ENCODE measurements at regions not wholly inside any gene's neighbourhood (a gene's known extent, or its start where the extent isn't known, plus 50 kb on each side); places are given as distances from the start of the nearest gene placed in this dataset.
"Not testable (repeated sequence)": the region's sequence is repeated elsewhere in the genome, so short reads cannot be mapped to it uniquely, and the experiment has no call there.

GRCh38 chrX:73965833-73966232 lies 113.3 kb upstream of the XIST start:
- no peak overlapping the region for H3K4me3 ChIP-seq (ENCODE audit: low read depth, low read length)
- TF ChIP-seq MAX (IDR thresholded peaks at IDR 0.05; ENCODE audit: low read depth, low read length) (no peak), CTCF (IDR thresholded peaks at IDR 0.05; ENCODE audit: low read depth, low read length) (no peak), MYC (IDR thresholded peaks at IDR 0.05; ENCODE audit: low read depth, low read length) (no peak), POLR2A (IDR thresholded peaks at IDR 0.05; ENCODE audit: extremely low read depth, insufficient read length) (no peak)
- no peak for DNase-seq (ENCODE audit: low read depth)

GRCh38 chrX:73964579-73964978 lies 112.1 kb upstream of the XIST start:
- no peak for DNase-seq (ENCODE audit: low read depth)
- H3K4me3 ChIP-seq (ENCODE audit: low read depth, low read length): no peak overlapping the region
- no peak for TF ChIP-seq MYC (IDR thresholded peaks at IDR 0.05; ENCODE audit: low read depth, low read length)
- no peak for TF ChIP-seq CTCF (IDR thresholded peaks at IDR 0.05; ENCODE audit: low read depth, low read length)
- TF ChIP-seq POLR2A (IDR thresholded peaks at IDR 0.05; ENCODE audit: extremely low read depth, insufficient read length): no peak
- no peak for TF ChIP-seq MAX (IDR thresholded peaks at IDR 0.05; ENCODE audit: low read depth, low read length)

GRCh38 chrX:73963682-73964081 lies 111.2 kb upstream of the XIST start:
- no peak for TF ChIP-seq MAX (IDR thresholded peaks at IDR 0.05; ENCODE audit: low read depth, low read length)
- no peak for TF ChIP-seq MYC (IDR thresholded peaks at IDR 0.05; ENCODE audit: low read depth, low read length)
- TF ChIP-seq POLR2A (IDR thresholded peaks at IDR 0.05; ENCODE audit: extremely low read depth, insufficient read length): no peak
- TF ChIP-seq CTCF (IDR thresholded peaks at IDR 0.05; ENCODE audit: low read depth, low read length): no peak
- H3K4me3 ChIP-seq (ENCODE audit: low read depth, low read length): no peak overlapping the region
- no peak for DNase-seq (ENCODE audit: low read depth)

- TF ChIP-seq MAX (IDR thresholded peaks at IDR 0.05; ENCODE audit: low read depth, low read length) (no peak), CTCF (IDR thresholded peaks at IDR 0.05; ENCODE audit: low read depth, low read length) (no peak), MYC (IDR thresholded peaks at IDR 0.05; ENCODE audit: low read depth, low read length) (no peak), POLR2A (IDR thresholded peaks at IDR 0.05; ENCODE audit: extremely low read depth, insufficient read length) (no peak)
- DNase-seq (ENCODE audit: low read depth): no peak
- H3K4me3 ChIP-seq (ENCODE audit: low read depth, low read length): no peak overlapping the region
Measured at GRCh38 chrX:73962948-73963347, 110.4 kb upstream of the XIST start.

- DNase-seq (ENCODE audit: low read depth); H3K4me3 ChIP-seq (ENCODE audit: low read depth, low read length): not testable (repeated sequence)
Measured at GRCh38 chrX:73961867-73962266, 109.4 kb upstream of the XIST start.

- H3K4me3 ChIP-seq (ENCODE audit: low read depth, low read length): peak overlapping the region; percentile 91
- TF ChIP-seq MYC (IDR thresholded peaks at IDR 0.05; ENCODE audit: low read depth, low read length): no peak
- TF ChIP-seq CTCF (IDR thresholded peaks at IDR 0.05; ENCODE audit: low read depth, low read length): no peak
- no peak for TF ChIP-seq MAX (IDR thresholded peaks at IDR 0.05; ENCODE audit: low read depth, low read length)
- no peak for TF ChIP-seq POLR2A (IDR thresholded peaks at IDR 0.05; ENCODE audit: extremely low read depth, insufficient read length)
- DNase-seq (ENCODE audit: low read depth): no peak
Measured at GRCh38 chrX:73944563-73944908, 92.0 kb upstream of the XIST start.

Measured in NB4 (cell line).